Activated gamma-delta T cell treated with Interleukin-2 at 50 U/mL for 16 hours (primary cell): ENCODE measurements at regions not wholly inside any gene's neighbourhood (a gene's known extent, or its start where the extent isn't known, plus 50 kb on each side); places are given as distances from the start of the nearest gene placed in this dataset.
"Not testable (repeated sequence)": the region's sequence is repeated elsewhere in the genome, so short reads cannot be mapped to it uniquely, and the experiment has no call there.

ENCODE experiments used
- DNase-seq: peaks from one replicate; pipeline ENCODE4 v3.0.0-alpha.2; 2020

DNA sequence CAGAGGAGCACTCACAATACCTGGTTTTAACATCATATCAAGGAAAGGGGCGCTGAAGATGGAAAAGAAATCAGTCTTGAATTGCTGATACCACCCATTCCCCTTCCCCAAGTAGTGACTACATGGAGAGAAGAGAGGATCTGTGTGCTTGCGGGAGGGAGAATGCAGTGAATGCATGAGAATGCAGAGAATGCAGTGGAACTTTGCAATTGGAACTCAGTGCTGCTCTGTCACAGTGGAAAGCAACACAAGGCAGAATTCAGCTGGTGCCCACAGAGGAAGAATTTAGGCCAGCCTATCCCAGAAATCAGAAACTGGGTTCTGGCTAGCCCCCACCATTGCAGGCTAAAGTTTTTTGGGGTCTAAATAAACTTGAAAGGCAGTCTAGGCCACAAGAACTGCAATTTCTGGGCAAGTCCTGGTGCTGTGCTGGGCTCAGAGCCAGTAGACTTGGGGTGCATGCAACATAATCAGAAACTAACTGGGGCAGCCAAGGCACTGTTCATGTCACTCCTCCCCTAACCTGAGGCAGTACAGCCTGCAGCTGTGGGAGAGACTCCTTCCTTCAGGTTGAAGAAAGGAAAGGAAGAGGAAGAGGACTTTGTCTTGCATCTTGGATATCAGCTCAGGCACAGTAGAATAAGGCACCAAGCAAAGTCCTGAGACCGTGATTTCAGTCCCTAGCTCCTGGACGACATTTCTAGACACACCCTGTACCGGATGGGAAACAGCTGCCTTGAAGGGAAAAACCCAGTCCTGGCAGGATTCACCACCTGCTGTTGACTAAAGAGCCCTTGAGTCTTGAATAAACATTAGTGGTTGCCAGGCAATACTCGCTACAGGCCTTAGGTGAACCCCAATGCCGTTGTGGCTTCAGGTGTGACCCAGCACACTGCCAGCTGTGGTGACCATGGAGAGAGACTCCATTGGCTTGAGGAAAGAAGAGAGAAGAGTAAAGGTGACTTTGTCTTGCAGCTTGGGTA lies 329.3 kb downstream of the TBL1XR1 start:
- no peak for DNase-seq

GRCh38 chr3:176861137-176861536 lies 336.1 kb downstream of the TBL1XR1 start:
- DNase-seq = no peak

- no peak for DNase-seq
These were observed 340.6 kb downstream of the TBL1XR1 start for GRCh38 chr3:176856721-176857120.

GRCh38 chr3:176855901-176856486 lies 341.3 kb downstream of the TBL1XR1 start:
- no peak for DNase-seq

- no peak for DNase-seq
These were observed 342.1 kb downstream of the TBL1XR1 start for GRCh38 chr3:176855213-176855612.

DNA sequence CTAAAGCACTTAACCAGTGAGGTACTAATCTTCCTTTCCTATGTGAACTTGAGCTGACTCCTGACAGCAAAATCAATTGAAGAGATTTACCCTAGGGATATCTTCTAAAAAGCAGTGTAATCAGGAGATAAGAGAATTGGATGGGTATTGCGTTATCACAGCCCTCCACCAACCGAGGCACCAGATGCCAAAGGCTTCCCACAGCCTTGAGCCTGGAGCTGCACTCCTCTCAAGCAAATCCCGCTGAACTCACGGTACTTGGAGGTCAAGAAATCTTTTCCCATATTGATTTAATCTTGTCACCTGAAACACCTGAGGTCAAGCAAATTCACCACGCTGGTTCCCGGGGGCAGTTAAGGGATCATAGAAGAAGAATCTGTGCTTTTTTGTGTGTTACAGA lies 346.8 kb downstream of the TBL1XR1 start:
- DNase-seq = no peak

- DNase-seq = no peak
These were observed 348.7 kb downstream of the TBL1XR1 start for GRCh38 chr3:176848431-176849214.

GRCh38 chr3:176842914-176843313 lies 354.4 kb downstream of the TBL1XR1 start:
- DNase-seq = no peak

- DNase-seq = no peak
These were observed 356.5 kb downstream of the TBL1XR1 start for GRCh38 chr3:176840641-176841286.

GRCh38 chr3:176839901-176840300 lies 357.4 kb downstream of the TBL1XR1 start:
- no peak for DNase-seq

DNA sequence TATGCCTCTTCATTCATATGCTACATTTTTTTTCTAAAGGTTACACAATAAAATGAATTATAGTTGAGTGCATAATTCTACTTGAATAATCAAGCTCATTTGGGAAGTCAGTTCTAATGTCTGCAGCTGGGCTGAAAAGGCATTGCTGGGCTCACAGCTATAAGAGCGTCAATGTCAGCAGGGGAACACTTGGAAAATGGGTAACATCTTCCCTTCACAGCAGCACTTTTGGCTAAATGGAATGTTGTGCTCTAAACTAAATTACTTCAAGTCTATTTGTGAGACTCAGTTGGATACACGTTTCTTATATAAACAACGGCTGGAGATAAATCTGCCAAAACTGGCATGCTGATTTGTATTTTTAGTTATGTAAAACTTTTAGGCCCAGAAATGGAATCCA lies 357.8 kb downstream of the TBL1XR1 start:
- DNase-seq = no peak

GRCh38 chr3:176827244-176827643 lies 370.0 kb downstream of the TBL1XR1 start:
- not testable (repeated sequence) for DNase-seq

- DNase-seq = no peak
These were observed 372.5 kb downstream of the TBL1XR1 start for GRCh38 chr3:176824811-176825210.

DNA sequence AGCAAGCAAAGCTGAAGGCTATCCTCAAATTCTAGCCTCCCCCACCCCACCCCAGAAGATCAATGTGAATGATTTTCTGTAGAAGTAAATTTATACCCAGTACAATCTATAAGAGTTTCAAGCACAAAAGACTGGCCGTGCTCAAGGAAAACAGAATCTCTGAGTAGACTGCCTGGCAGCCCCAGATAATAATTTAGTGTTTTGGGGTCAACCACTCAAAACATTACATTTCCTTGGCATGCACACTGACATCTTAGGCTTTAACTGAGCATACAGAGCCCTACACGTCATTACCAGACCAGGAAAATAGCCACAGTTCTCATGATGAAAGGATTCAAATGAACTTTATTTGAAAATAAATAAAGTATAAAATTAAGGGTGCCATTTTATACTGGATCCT lies 376.5 kb downstream of the TBL1XR1 start:
- no peak for DNase-seq

DNA sequence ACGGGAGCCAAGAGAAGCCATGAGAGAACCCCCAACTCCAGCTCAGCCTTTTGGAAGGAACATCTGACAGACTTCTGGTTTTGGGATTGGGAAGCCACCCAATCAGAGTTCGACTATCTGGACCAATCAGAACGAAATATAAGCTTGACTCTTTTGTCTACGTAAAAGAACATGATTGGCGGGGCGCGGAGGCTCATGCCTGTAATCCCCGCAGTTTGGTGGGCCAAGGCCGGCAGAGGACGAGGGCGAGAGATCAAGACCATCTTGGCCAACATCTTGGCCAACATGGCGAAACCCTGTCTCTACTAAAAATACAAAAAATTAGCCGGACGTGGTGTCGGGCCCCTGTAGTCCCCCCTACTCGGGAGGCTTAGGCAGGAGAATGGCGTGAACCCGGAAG lies 380.3 kb downstream of the TBL1XR1 start:
- DNase-seq = no peak

DNA sequence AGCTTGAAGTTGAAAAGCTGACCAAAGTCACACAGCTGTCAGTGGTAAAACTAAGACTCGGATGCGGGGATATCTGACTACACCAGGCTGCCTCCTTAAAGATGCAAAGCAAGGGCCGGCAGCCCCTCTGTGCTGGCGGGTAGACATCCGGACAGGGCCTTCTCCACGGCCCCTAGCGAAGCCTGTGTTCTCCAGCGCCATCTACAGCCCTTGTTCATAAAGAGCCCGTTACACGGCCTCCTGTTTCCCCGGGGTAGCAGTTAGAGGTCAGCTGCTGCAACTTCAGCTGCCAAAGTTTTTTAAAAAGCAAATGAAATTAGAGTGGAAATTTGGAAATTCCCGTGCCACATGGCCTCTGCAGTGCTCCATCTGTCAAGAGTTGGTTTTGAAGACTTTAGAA lies 383.0 kb downstream of the TBL1XR1 start:
- DNase-seq = no peak

- no peak for DNase-seq
These were observed 389.3 kb downstream of the TBL1XR1 start for GRCh38 chr3:176807938-176808337.

- DNase-seq = no peak
These were observed 397.6 kb downstream of the TBL1XR1 start for GRCh38 chr3:176799675-176800074.

GRCh38 chr3:176798680-176799079 lies 398.6 kb downstream of the TBL1XR1 start:
- DNase-seq = no peak

- DNase-seq = no peak
These were observed 400.9 kb downstream of the TBL1XR1 start for GRCh38 chr3:176796371-176796770.

DNA sequence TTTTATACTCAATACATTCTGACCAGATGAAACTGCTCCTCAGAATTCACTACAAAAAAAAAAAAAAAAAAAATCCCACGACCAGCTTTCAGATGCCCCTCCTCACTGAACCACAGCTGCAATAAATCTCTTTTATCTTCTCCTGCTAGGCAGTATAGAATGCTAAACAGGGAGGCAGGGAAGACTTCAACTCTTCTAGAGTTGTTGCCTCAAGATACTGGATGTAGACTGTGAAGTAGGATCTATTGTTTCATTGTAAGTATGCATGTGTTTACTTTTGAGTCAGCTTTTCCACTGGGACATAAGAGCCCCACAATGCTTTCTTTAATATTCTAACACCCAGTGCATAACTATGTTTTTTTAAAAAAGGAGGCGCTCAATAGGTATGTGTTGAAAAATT lies 401.4 kb downstream of the TBL1XR1 start:
- DNase-seq = no peak

DNA sequence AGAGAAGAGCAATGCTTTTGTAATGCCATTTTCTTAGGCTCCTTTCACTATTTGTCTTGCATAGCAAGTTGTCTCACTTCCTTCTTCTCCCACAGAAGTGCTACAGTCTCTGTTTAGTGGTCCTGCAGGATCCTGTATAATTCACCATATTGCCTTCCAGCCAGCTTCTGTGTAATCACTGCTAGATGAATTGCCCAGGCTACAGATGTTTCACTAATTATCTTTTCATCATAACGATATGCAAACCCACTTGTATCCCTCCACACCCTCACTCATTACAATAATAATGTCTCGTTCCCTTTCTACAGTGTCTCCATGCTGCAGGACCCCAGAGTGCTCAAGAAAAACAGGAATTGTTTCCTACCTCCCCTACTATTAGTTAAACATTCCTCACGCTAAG lies 402.9 kb downstream of the TBL1XR1 start:
- DNase-seq = no peak

DNA sequence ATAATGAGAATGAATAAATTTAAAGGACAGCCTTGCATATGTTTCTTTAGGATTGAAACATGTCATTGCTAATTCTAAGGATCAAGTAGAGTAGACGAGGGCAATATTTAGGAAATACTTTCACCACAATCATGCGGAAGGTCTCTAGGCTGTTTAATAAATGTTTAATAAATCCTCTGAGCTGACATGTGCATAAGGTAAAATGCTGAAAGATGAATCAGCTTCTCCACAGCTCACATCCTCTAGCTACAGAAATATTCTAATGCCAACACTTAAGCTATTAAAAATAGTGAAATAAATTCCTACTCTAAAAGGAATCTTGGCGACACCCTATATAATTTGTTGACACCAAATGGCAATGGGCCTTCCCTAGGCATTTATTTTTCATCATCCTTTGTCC lies 407.3 kb downstream of the TBL1XR1 start:
- no peak for DNase-seq
